PFSK-1 (cell line): ENCODE measurements at regions not wholly inside any gene's neighbourhood (a gene's known extent, or its start where the extent isn't known, plus 50 kb on each side); places are given as distances from the start of the nearest gene placed in this dataset.

Experiments
- POLR2AphosphoS5 ChIP-seq: IDR thresholded peaks from 2 replicates; pipeline ENCODE4 v1.6.1; 2012; ENCODE audit warnings: low read depth, mild to moderate bottlenecking, control low read depth, low read length, moderate library complexity
- SIN3A ChIP-seq: IDR thresholded peaks from 2 replicates; pipeline ENCODE4 v1.6.1; 2012; ENCODE audit warnings: mild to moderate bottlenecking, low read length, moderate library complexity, borderline replicate concordance; ENCODE audit not compliant: insufficient read depth

DNA sequence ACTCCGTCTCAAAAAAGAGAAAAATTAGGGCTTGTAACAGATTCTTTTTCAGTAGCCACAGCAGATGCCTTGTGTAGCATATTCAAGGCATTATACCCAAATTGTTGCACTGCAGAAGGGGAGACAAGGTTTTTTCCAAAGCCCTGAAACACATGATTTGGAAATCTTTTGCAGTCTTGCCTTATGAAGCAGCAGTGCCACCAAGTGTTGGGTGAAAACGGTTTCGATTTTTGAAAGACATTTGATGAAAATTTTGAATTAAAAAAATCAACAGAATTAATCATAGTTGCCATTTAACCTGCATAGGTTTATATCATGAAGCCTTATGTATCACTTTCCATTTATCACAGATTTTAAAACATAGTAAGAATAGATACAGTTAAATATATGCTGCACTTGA lies 479.5 kb downstream of the TAF11L14 start:
- TF ChIP-seq SIN3A: no peak
- no peak for TF ChIP-seq POLR2AphosphoS5
